Liver (tissue), 8 donors: ENCODE measurements at regions not wholly inside any gene's neighbourhood (a gene's known extent, or its start where the extent isn't known, plus 50 kb on each side); places are given as distances from the start of the nearest gene placed in this dataset.

ENCODE experiments used
- DNase-seq: peaks from one replicate; pipeline ENCODE4 v3.0.0-alpha.2; 2017; ENCODE audit warnings: low spot score
- H3K27ac ChIP-seq, 2 donors: one replicate each; pipeline ENCODE4 v1.7.0; 2013; ENCODE audit warnings: inconsistent platforms in 2 of 2, low read length in 2 of 2, control low read depth in 1 of 2, low read depth in 1 of 2, mild to moderate bottlenecking in 1 of 2
- H3K27me3 ChIP-seq, 4 donors: one replicate each; pipeline versions ENCODE4 v1.6.1 to v1.7.0; 2013; ENCODE audit warnings: low read length in 3 of 4, inconsistent platforms in 1 of 4, mild to moderate bottlenecking in 1 of 4, moderate library complexity in 1 of 4; ENCODE audit not compliant: control insufficient read depth in 4 of 4, insufficient read depth in 4 of 4
- H3K36me3 ChIP-seq, 4 donors: one replicate each; pipeline versions ENCODE4 v1.6.1 to v1.7.0; 2013; ENCODE audit warnings: low read length in 3 of 4, mild to moderate bottlenecking in 3 of 4, low read depth in 1 of 4, moderate library complexity in 1 of 4; ENCODE audit not compliant: control insufficient read depth in 4 of 4, insufficient read depth in 3 of 4
- H3K4me1 ChIP-seq, 4 donors: one replicate each; pipeline versions ENCODE4 v1.6.1 to v1.7.0; 2013; ENCODE audit warnings: low read length in 3 of 4, mild to moderate bottlenecking in 3 of 4, moderate library complexity in 1 of 4; ENCODE audit not compliant: control insufficient read depth in 4 of 4, insufficient read depth in 4 of 4
- H3K4me3 ChIP-seq, 3 donors: one replicate each; pipeline versions ENCODE4 v1.6.1 to v1.7.0; 2013; ENCODE audit warnings: low read length in 3 of 3, control low read depth in 1 of 3, low read depth in 1 of 3, mild to moderate bottlenecking in 1 of 3
- H3K9ac ChIP-seq, 2 donors: one replicate each; pipeline ENCODE4 v1.7.0; 2013; ENCODE audit warnings: low read length in 2 of 2, mild to moderate bottlenecking in 2 of 2, moderate library complexity in 2 of 2, control low read depth in 1 of 2, low read depth in 1 of 2
- H3K9me3 ChIP-seq, 4 donors: one replicate each; pipeline versions ENCODE4 v1.6.1 to v1.7.0; 2013; ENCODE audit warnings: low read length in 3 of 4; ENCODE audit not compliant: control insufficient read depth in 4 of 4
- FOXA1 ChIP-seq: IDR thresholded peaks from 2 replicates; pipeline ENCODE4 v1.6.1; 2016; ENCODE audit warnings: antibody characterized with exemption
- FOXA2 ChIP-seq: IDR thresholded peaks from 2 replicates; pipeline ENCODE4 v1.6.1; 2016; ENCODE audit warnings: antibody characterized with exemption
- GABPA ChIP-seq, 2 donors: IDR thresholded peaks in 1 of 2; conservative IDR thresholded peaks in 1 of 2; 2 replicates each; pipeline ENCODE4 v1.6.1; 2016; ENCODE audit warnings: antibody characterized with exemption in 2 of 2, mild to moderate bottlenecking in 1 of 2, moderate library complexity in 1 of 2
- HNF4A ChIP-seq, 2 donors: conservative IDR thresholded peaks; 2 replicates each; pipeline ENCODE4 v1.6.1; 2016; ENCODE audit warnings: antibody characterized with exemption in 2 of 2, mild to moderate bottlenecking in 2 of 2
- NR2F2 ChIP-seq: IDR thresholded peaks from 2 replicates; pipeline ENCODE4 v1.6.1; 2016; ENCODE audit warnings: antibody characterized with exemption
- SP1 ChIP-seq: IDR thresholded peaks from 2 replicates; pipeline ENCODE4 v1.6.1; 2018; ENCODE audit warnings: antibody characterized with exemption, mild to moderate bottlenecking
- TAF1 ChIP-seq: conservative IDR thresholded peaks from 2 replicates; pipeline ENCODE4 v1.6.1; 2016; ENCODE audit warnings: antibody characterized with exemption, mild to moderate bottlenecking
- YY1 ChIP-seq: IDR thresholded peaks from 2 replicates; pipeline ENCODE4 v1.6.1; 2016; ENCODE audit warnings: antibody characterized with exemption, mild to moderate bottlenecking
- WGBS: extraction: QIAGEN DNeasy Blood & Tissue Kit; methylation state at CpG from one replicate; pipeline ENCODE4 v1.1.7; 2013; 5-methylcytosine and 5-hydroxymethylcytosine counted together
- TF ChIP-seq, protein P1 (sequence below): IDR thresholded peaks from 2 replicates; pipeline ENCODE4 v1.6.1; 2016; ENCODE audit warnings: antibody characterized with exemption
- TF ChIP-seq, protein P2 (sequence below): IDR thresholded peaks from 2 replicates; pipeline ENCODE4 v1.6.1; 2016; ENCODE audit warnings: antibody characterized with exemption, mild to moderate bottlenecking
- TF ChIP-seq, protein P3 (sequence below): IDR thresholded peaks from 2 replicates; pipeline ENCODE4 v1.6.1; 2016; ENCODE audit warnings: antibody characterized with exemption
- TF ChIP-seq, protein P4 (sequence below): fragments of 150-350 bp; IDR thresholded peaks from 2 replicates; pipeline ENCODE4 v1.5.1; 2017; ENCODE audit warnings: improper control_type of control experiment, low read depth, low read length; ENCODE audit not compliant: missing input control
- donor health status: healthy.
- donor health status: healthy.
- donor health status: healthy.
- donor health status: healthy.
- donor health status: healthy.

DNA sequence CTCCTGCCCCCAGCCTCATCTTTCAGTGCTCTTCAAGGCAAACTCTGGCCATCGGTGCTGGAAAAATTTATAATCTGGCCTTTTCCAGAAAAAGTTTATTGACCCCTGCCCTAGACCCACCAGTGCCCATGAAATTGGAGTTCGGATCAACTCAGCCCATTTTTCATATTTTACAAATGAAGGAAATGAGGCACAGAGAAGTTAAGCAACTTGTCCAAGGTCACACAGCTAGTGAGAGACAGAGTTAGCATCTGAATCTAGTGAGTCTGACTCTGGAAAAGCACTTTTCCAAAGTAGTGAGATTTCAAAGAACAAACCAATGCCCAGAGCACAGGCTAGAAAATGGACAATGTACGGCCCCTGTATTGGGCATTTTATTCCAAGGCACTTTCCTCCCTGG is 69.4 kb upstream of the TLE3 start:
- no peaks in the 10 kb centered on the region for H3K36me3 ChIP-seq
- H3K4me3 ChIP-seq: no peak overlapping the region
- H3K27ac ChIP-seq: no peak overlapping the region
- H3K9me3 ChIP-seq: no peaks in the 10 kb centered on the region
- peaks cover 0 to 19% (median 13%) of the 10 kb centered on the region in 4 donors for H3K4me1 ChIP-seq
- TF ChIP-seq TAF1: no peak
- TF ChIP-seq, protein P1, sequence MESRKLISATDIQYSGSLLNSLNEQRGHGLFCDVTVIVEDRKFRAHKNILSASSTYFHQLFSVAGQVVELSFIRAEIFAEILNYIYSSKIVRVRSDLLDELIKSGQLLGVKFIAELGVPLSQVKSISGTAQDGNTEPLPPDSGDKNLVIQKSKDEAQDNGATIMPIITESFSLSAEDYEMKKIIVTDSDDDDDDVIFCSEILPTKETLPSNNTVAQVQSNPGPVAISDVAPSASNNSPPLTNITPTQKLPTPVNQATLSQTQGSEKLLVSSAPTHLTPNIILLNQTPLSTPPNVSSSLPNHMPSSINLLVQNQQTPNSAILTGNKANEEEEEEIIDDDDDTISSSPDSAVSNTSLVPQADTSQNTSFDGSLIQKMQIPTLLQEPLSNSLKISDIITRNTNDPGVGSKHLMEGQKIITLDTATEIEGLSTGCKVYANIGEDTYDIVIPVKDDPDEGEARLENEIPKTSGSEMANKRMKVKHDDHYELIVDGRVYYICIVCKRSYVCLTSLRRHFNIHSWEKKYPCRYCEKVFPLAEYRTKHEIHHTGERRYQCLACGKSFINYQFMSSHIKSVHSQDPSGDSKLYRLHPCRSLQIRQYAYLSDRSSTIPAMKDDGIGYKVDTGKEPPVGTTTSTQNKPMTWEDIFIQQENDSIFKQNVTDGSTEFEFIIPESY: no peak
- no peak for TF ChIP-seq FOXA2
- no peak for TF ChIP-seq YY1
- TF ChIP-seq, protein P2, sequence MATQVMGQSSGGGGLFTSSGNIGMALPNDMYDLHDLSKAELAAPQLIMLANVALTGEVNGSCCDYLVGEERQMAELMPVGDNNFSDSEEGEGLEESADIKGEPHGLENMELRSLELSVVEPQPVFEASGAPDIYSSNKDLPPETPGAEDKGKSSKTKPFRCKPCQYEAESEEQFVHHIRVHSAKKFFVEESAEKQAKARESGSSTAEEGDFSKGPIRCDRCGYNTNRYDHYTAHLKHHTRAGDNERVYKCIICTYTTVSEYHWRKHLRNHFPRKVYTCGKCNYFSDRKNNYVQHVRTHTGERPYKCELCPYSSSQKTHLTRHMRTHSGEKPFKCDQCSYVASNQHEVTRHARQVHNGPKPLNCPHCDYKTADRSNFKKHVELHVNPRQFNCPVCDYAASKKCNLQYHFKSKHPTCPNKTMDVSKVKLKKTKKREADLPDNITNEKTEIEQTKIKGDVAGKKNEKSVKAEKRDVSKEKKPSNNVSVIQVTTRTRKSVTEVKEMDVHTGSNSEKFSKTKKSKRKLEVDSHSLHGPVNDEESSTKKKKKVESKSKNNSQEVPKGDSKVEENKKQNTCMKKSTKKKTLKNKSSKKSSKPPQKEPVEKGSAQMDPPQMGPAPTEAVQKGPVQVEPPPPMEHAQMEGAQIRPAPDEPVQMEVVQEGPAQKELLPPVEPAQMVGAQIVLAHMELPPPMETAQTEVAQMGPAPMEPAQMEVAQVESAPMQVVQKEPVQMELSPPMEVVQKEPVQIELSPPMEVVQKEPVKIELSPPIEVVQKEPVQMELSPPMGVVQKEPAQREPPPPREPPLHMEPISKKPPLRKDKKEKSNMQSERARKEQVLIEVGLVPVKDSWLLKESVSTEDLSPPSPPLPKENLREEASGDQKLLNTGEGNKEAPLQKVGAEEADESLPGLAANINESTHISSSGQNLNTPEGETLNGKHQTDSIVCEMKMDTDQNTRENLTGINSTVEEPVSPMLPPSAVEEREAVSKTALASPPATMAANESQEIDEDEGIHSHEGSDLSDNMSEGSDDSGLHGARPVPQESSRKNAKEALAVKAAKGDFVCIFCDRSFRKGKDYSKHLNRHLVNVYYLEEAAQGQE: no peak
- no peak for TF ChIP-seq NR2F2
- TF ChIP-seq, protein P3, sequence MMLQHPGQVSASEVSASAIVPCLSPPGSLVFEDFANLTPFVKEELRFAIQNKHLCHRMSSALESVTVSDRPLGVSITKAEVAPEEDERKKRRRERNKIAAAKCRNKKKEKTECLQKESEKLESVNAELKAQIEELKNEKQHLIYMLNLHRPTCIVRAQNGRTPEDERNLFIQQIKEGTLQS: no peak
- TF ChIP-seq SP1: no peak
- TF ChIP-seq, protein P4, sequence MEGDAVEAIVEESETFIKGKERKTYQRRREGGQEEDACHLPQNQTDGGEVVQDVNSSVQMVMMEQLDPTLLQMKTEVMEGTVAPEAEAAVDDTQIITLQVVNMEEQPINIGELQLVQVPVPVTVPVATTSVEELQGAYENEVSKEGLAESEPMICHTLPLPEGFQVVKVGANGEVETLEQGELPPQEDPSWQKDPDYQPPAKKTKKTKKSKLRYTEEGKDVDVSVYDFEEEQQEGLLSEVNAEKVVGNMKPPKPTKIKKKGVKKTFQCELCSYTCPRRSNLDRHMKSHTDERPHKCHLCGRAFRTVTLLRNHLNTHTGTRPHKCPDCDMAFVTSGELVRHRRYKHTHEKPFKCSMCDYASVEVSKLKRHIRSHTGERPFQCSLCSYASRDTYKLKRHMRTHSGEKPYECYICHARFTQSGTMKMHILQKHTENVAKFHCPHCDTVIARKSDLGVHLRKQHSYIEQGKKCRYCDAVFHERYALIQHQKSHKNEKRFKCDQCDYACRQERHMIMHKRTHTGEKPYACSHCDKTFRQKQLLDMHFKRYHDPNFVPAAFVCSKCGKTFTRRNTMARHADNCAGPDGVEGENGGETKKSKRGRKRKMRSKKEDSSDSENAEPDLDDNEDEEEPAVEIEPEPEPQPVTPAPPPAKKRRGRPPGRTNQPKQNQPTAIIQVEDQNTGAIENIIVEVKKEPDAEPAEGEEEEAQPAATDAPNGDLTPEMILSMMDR: no peak
- WGBS: 65% methylated on average over 3 of the region's 3 CpGs
- no peak overlapping the region for H3K9ac ChIP-seq
- no peaks in the 10 kb centered on the region for H3K27me3 ChIP-seq
- DNase-seq: no peak

DNA sequence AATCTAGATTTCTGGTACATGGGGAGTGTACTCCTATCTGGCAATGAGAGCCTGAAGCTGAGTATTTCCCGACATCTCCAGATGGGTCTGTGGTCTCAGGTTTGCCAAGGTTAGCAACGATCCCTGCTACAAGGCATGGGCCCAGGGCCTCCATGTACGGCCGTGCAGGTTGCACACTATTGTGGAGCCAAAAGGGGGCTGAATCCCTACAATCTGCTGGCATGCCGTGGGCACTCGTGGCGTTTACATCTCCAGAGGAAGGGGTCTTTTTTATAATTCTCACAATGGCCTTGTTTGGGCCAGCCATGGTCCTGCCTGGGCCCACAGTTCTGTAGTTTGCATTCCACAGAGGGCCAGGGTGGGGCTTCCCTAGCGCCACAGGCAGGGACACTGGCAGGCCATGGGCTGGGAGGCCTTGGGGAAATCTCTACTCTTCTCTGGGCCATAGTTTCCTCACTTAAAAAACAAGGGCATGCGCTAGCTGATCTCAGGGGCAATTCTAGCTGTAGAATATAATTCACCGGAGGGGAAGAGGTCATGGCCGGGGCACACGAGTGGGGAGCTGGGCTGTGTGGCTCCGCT is 68.9 kb upstream of the TLE3 start:
- TF ChIP-seq HNF4A (conservative IDR thresholded peaks at IDR 0.05): no peak
- TF ChIP-seq FOXA1: no peak
- TF ChIP-seq GABPA (IDR thresholded peaks at IDR 0.05 in 1 of 2, conservative IDR thresholded peaks at IDR 0.05 in 1 of 2): no peak
- TF ChIP-seq, protein P4: no peak
- peaks cover 0 to 19% (median 13%) of the 10 kb centered on the region in 4 donors for H3K4me1 ChIP-seq
- H3K27me3 ChIP-seq: no peaks in the 10 kb centered on the region
- DNase-seq: no peak
- no peak overlapping the region for H3K9ac ChIP-seq
- 95% methylated on average over 13 of the region's 13 CpGs for WGBS
- no peak overlapping the region for H3K4me3 ChIP-seq
- no peaks in the 10 kb centered on the region for H3K36me3 ChIP-seq
- H3K27ac ChIP-seq: no peak overlapping the region
- H3K9me3 ChIP-seq: no peaks in the 10 kb centered on the region
